ENCODE measurements at regions not wholly inside any gene's neighbourhood (a gene's known extent, or its start where the extent isn't known, plus 50 kb on each side); places are given as distances from the start of the nearest gene placed in this dataset.
"Not testable (repeated sequence)": the region's sequence is repeated elsewhere in the genome, so short reads cannot be mapped to it uniquely, and the experiment has no call there.

- not testable (repeated sequence) for H3K79me2 ChIP-seq (ENCODE audit: insufficient read depth, low read length); H3F3A ChIP-seq (ENCODE audit: insufficient read depth, low read length); H3K9me3 ChIP-seq (ENCODE audit: low read length); H3K27ac ChIP-seq (ENCODE audit: low read depth, low read length, poor library complexity, severe bottlenecking); H2AFZ ChIP-seq (ENCODE audit: low read length); H3K4me2 ChIP-seq (ENCODE audit: low read length); H3K4me1 ChIP-seq (ENCODE audit: insufficient read depth, low read length, severe bottlenecking); H3K36me3 ChIP-seq (ENCODE audit: insufficient read depth, low read length); H3K9me2 ChIP-seq (ENCODE audit: low read depth, low read length); H4K20me1 ChIP-seq (ENCODE audit: insufficient read depth, low read length); H3K27me3 ChIP-seq (ENCODE audit: insufficient read depth, low read length); H3K9ac ChIP-seq (ENCODE audit: low read length); H3K4me3 ChIP-seq (ENCODE audit: low read depth, low read length, poor library complexity, severe bottlenecking)
These were observed 116.1 kb upstream of the GJE1 start for GRCh38 chr6:142016666-142017065.

- not testable (repeated sequence) for H3F3A ChIP-seq (ENCODE audit: insufficient read depth, low read length); H3K4me3 ChIP-seq (ENCODE audit: low read depth, low read length, poor library complexity, severe bottlenecking); H3K27ac ChIP-seq (ENCODE audit: low read depth, low read length, poor library complexity, severe bottlenecking); H3K79me2 ChIP-seq (ENCODE audit: insufficient read depth, low read length); H3K27me3 ChIP-seq (ENCODE audit: insufficient read depth, low read length); H3K4me1 ChIP-seq (ENCODE audit: insufficient read depth, low read length, severe bottlenecking); H3K36me3 ChIP-seq (ENCODE audit: insufficient read depth, low read length); H3K4me2 ChIP-seq (ENCODE audit: low read length); H4K20me1 ChIP-seq (ENCODE audit: insufficient read depth, low read length); H3K9me2 ChIP-seq (ENCODE audit: low read depth, low read length); H3K9ac ChIP-seq (ENCODE audit: low read length); H2AFZ ChIP-seq (ENCODE audit: low read length); H3K9me3 ChIP-seq (ENCODE audit: low read length)
These were observed 117.3 kb upstream of the GJE1 start for GRCh38 chr6:142015463-142015862.

- TF ChIP-seq CTCF (IDR thresholded peaks at IDR 0.05; ENCODE audit: low read length) (no peak), EZH2 (IDR thresholded peaks at IDR 0.05; ENCODE audit: borderline replicate concordance, low read length) (no peak)
- Histone ChIP-seq H2AFZ (ENCODE audit: low read length) (no peak overlapping the region), H3K9ac (ENCODE audit: low read length) (no peak overlapping the region), H3K36me3 (ENCODE audit: insufficient read depth, low read length) (no peaks in the 10 kb centered on the region), H3K27ac (ENCODE audit: low read depth, low read length, poor library complexity, severe bottlenecking) (no peak overlapping the region), H3F3A (ENCODE audit: insufficient read depth, low read length) (no peaks in the 10 kb centered on the region), H4K20me1 (ENCODE audit: insufficient read depth, low read length) (no peaks in the 10 kb centered on the region), H3K9me2 (ENCODE audit: low read depth, low read length) (no peaks in the 10 kb centered on the region), H3K4me2 (ENCODE audit: low read length) (no peak overlapping the region), H3K9me3 (ENCODE audit: low read length) (no peaks in the 10 kb centered on the region), H3K27me3 (ENCODE audit: insufficient read depth, low read length) (no peaks in the 10 kb centered on the region), H3K4me1 (ENCODE audit: insufficient read depth, low read length, severe bottlenecking) (no peaks in the 10 kb centered on the region), H3K79me2 (ENCODE audit: insufficient read depth, low read length) (no peaks in the 10 kb centered on the region), H3K4me3 (ENCODE audit: low read depth, low read length, poor library complexity, severe bottlenecking) (no peak overlapping the region)
These were observed 117.7 kb upstream of the GJE1 start for GRCh38 chr6:142015011-142015410.

- no peak overlapping the region for H3K27ac ChIP-seq (ENCODE audit: low read depth, low read length, poor library complexity, severe bottlenecking)
- TF ChIP-seq CTCF (IDR thresholded peaks at IDR 0.05; ENCODE audit: low read length) (no peak), EZH2 (IDR thresholded peaks at IDR 0.05; ENCODE audit: borderline replicate concordance, low read length) (no peak)
- H3K9me2 ChIP-seq (ENCODE audit: low read depth, low read length) = no peaks in the 10 kb centered on the region
- H2AFZ ChIP-seq (ENCODE audit: low read length) = no peak overlapping the region
- no peaks in the 10 kb centered on the region for H3F3A ChIP-seq (ENCODE audit: insufficient read depth, low read length)
- H3K9me3 ChIP-seq (ENCODE audit: low read length) = no peaks in the 10 kb centered on the region
- H3K79me2 ChIP-seq (ENCODE audit: insufficient read depth, low read length) = no peaks in the 10 kb centered on the region
- no peaks in the 10 kb centered on the region for H3K36me3 ChIP-seq (ENCODE audit: insufficient read depth, low read length)
- H3K27me3 ChIP-seq (ENCODE audit: insufficient read depth, low read length) = no peaks in the 10 kb centered on the region
- H3K4me2 ChIP-seq (ENCODE audit: low read length) = no peak overlapping the region
- no peaks in the 10 kb centered on the region for H3K4me1 ChIP-seq (ENCODE audit: insufficient read depth, low read length, severe bottlenecking)
- no peak overlapping the region for H3K4me3 ChIP-seq (ENCODE audit: low read depth, low read length, poor library complexity, severe bottlenecking)
- no peaks in the 10 kb centered on the region for H4K20me1 ChIP-seq (ENCODE audit: insufficient read depth, low read length)
- no peak overlapping the region for H3K9ac ChIP-seq (ENCODE audit: low read length)
These were observed 118.2 kb upstream of the GJE1 start for GRCh38 chr6:142014515-142014914.
